ENCODE measurements at regions not wholly inside any gene's neighbourhood (a gene's known extent, or its start where the extent isn't known, plus 50 kb on each side); places are given as distances from the start of the nearest gene placed in this dataset.

GRCh38 chr7:16261654-16262053 is 159.7 kb downstream of the CRPPA start:
- TF ChIP-seq, protein P1, sequence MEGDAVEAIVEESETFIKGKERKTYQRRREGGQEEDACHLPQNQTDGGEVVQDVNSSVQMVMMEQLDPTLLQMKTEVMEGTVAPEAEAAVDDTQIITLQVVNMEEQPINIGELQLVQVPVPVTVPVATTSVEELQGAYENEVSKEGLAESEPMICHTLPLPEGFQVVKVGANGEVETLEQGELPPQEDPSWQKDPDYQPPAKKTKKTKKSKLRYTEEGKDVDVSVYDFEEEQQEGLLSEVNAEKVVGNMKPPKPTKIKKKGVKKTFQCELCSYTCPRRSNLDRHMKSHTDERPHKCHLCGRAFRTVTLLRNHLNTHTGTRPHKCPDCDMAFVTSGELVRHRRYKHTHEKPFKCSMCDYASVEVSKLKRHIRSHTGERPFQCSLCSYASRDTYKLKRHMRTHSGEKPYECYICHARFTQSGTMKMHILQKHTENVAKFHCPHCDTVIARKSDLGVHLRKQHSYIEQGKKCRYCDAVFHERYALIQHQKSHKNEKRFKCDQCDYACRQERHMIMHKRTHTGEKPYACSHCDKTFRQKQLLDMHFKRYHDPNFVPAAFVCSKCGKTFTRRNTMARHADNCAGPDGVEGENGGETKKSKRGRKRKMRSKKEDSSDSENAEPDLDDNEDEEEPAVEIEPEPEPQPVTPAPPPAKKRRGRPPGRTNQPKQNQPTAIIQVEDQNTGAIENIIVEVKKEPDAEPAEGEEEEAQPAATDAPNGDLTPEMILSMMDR (conservative IDR thresholded peaks at IDR 0.05; ENCODE audit: low read depth, low read length) = no peak
- TF ChIP-seq RFX5 (IDR thresholded peaks at IDR 0.05; ENCODE audit: low read depth, low read length) (no peak), USF2 (IDR thresholded peaks at IDR 0.05; ENCODE audit: low read depth, low read length) (no peak), POLR2A (IDR thresholded peaks at IDR 0.05; ENCODE audit: low read depth, low read length) (no peak), BHLHE40 (IDR thresholded peaks at IDR 0.05; ENCODE audit: low read depth, low read length) (no peak)
